Activated CD4-positive, alpha-beta memory T cell treated with anti-CD3 and anti-CD28 coated beads for 36 hours (primary cell): ENCODE measurements at regions not wholly inside any gene's neighbourhood (a gene's known extent, or its start where the extent isn't known, plus 50 kb on each side); places are given as distances from the start of the nearest gene placed in this dataset.

Source experiments
- CTCF ChIA-PET: fragments of 350-600 bp; sonication (Branson Sonifier 250); formaldehyde crosslinking; loops from one replicate; lab custom pipeline; 2021; ENCODE audit warnings: antibody characterized with exemption, inconsistent platforms; lab: Charles Lee
- POLR2A ChIA-PET: fragments of 350-600 bp; sonication (Branson Sonifier 250); formaldehyde crosslinking; loops from one replicate; lab custom pipeline; 2021; ENCODE audit warnings: antibody characterized with exemption; lab: Charles Lee
- DNase-seq: peaks from one replicate; pipeline ENCODE4 v3.0.0-alpha.2; 2020
- H3K27ac Mint-ChIP-seq: one replicate; pipeline ENCODE4 v1.8.0; 2021; ENCODE audit warnings: mixed read lengths
- H3K27me3 Mint-ChIP-seq: one replicate; pipeline ENCODE4 v1.8.0; 2021; ENCODE audit warnings: mixed read lengths
- H3K36me3 Mint-ChIP-seq: one replicate; pipeline ENCODE4 v1.8.0; 2021; ENCODE audit warnings: mixed read lengths
- H3K4me1 Mint-ChIP-seq: one replicate; pipeline ENCODE4 v1.8.0; 2021; ENCODE audit warnings: low read depth, mixed read lengths
- H3K4me3 Mint-ChIP-seq: one replicate; pipeline ENCODE4 v1.8.0; 2021; ENCODE audit warnings: mild to moderate bottlenecking, mixed read lengths
- H3K9me3 Mint-ChIP-seq: one replicate; pipeline ENCODE4 v1.8.0; 2021; ENCODE audit warnings: mixed read lengths
- intact Hi-C: fragments of 100-400 bp; cut with micrococcal nuclease; formaldehyde crosslinking; loops from one replicate; pipeline ENCODE4 v1.15.1; 2023

DNA sequence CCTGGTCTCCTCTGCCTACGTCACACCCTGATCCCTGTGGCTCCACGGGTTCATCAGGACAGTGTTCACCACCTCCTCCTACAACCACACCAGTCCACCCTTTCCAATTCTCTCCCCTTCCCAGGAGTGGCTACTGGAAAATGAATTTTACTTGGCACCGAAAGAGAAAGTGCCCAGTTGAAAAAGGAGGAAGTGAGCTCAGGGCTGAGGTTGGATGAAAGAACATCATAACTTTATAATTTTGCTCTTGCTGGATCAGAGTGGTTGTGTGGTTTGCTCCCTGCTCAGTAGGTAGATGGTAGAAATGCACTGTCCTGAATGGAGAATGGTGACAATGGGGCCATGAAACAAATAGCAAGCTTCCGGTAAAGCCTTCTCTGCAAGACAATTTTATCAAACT is 140.3 kb upstream of the DDX18 start:
- intact Hi-C loops: no loop called here
- H3K36me3 Mint-ChIP-seq: no peaks in the 10 kb centered on the region
- no peaks in the 10 kb centered on the region for H3K9me3 Mint-ChIP-seq
- no peak for DNase-seq
- ChIA-PET POLR2A (no interaction called here), CTCF (no interaction called here)
- H3K4me1 Mint-ChIP-seq: no peaks in the 10 kb centered on the region
- no peak overlapping the region for H3K27ac Mint-ChIP-seq
- H3K4me3 Mint-ChIP-seq: no peak overlapping the region
- H3K27me3 Mint-ChIP-seq: peaks cover 1% of the 10 kb centered on the region

DNA sequence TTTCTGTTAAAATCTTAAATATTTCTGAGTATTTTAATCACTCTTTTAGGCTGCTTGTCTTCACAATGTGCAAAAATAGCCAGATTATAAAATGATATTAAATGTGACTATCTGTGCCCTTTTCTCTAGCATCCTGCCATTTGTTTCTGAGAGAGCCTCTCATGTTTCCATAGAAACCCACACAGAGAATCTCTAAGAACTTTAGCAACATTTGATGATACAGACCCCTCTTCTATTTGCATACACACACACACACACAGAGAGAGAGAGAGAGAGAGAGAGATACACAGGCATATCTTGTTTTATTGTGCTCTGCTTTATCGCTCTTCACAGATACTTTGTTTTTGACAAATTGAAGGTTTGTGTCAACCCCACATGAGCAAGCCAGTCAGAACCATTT is 134.5 kb upstream of the DDX18 start:
- H3K36me3 Mint-ChIP-seq: no peaks in the 10 kb centered on the region
- no peak overlapping the region for H3K4me3 Mint-ChIP-seq
- H3K27me3 Mint-ChIP-seq: peaks cover 1% of the 10 kb centered on the region
- H3K4me1 Mint-ChIP-seq: no peaks in the 10 kb centered on the region
- intact Hi-C loops: no loop called here
- ChIA-PET POLR2A (no interaction called here), CTCF (no interaction called here)
- no peak for DNase-seq
- no peak overlapping the region for H3K27ac Mint-ChIP-seq
- no peaks in the 10 kb centered on the region for H3K9me3 Mint-ChIP-seq

DNA sequence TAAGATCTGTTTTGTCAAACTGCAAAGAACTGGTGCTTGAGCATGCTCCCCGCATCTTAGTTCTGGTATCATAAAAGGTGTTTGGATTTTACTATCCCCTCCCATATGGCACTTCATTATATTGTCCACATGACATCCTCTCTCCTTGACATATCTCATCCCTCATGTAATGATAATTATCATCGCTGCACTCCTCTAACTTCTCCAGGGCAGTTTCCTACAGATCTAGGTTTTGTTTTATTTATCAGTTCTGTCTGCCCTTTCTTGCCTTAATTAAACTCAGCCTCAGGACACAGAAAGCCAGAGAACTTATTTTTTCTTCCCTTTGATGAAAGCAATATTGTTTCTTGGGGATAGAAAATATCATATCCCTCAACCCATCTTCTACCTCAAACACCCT is 129.6 kb upstream of the DDX18 start:
- POLR2A ChIA-PET: no interaction called here
- intact Hi-C loops: no loop called here
- CTCF ChIA-PET: no interaction called here
- Mint-ChIP-seq H3K27ac (no peak overlapping the region), H3K4me1 (no peaks in the 10 kb centered on the region), H3K27me3 (no peaks in the 10 kb centered on the region), H3K36me3 (no peaks in the 10 kb centered on the region), H3K9me3 (no peaks in the 10 kb centered on the region), H3K4me3 (no peak overlapping the region)
- no peak for DNase-seq

DNA sequence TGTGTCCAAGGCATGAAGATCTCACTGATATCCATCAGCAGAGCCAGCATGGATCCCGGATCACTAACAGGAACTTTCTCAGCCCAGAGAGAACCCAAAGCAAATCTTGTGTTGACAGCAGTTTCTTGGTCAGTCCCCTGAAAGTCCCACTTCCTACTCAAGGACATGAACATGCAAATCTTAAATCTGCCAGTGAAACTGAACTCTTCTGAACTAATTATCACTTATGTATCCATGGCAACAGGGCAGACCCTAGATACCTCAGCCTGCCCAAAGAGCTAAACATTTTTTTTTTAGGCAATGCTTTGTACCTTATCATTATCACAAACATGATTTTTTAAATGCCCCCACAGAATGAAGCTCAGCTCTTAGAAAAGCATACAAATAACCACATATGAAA is 127.8 kb upstream of the DDX18 start:
- Mint-ChIP-seq H3K27ac (no peak overlapping the region), H3K27me3 (no peaks in the 10 kb centered on the region), H3K36me3 (no peaks in the 10 kb centered on the region)

DNA sequence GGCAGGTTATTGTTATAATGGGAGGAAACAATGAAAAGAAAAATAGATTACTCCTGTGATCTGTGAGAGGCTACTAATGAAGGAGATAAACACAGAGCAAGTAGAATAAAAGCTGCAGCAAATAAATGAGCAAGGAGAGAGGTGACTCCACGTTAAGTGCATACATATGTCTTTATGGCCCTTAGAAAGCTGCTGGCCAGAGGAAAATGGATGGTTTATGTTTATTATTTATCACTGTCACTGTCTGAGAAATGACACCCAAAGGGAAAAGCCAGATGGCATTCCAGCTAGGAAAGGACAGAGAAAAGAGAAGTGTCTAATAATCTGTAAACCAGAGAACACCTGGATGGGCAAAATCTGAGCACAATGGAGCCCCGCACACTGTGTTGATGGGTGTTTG is 122.9 kb upstream of the DDX18 start:
- Mint-ChIP-seq H3K27ac (no peak overlapping the region), H3K9me3 (no peaks in the 10 kb centered on the region)
- CTCF ChIA-PET: no interaction called here

More for the DNA sequence above, 127.8 kb upstream of the DDX18 start:
- DNase-seq: no peak
- POLR2A ChIA-PET: no interaction called here
- CTCF ChIA-PET: no interaction called here
- intact Hi-C loops: no loop called here
- Mint-ChIP-seq H3K4me3 (no peak overlapping the region), H3K9me3 (no peaks in the 10 kb centered on the region), H3K4me1 (no peaks in the 10 kb centered on the region)

DNA sequence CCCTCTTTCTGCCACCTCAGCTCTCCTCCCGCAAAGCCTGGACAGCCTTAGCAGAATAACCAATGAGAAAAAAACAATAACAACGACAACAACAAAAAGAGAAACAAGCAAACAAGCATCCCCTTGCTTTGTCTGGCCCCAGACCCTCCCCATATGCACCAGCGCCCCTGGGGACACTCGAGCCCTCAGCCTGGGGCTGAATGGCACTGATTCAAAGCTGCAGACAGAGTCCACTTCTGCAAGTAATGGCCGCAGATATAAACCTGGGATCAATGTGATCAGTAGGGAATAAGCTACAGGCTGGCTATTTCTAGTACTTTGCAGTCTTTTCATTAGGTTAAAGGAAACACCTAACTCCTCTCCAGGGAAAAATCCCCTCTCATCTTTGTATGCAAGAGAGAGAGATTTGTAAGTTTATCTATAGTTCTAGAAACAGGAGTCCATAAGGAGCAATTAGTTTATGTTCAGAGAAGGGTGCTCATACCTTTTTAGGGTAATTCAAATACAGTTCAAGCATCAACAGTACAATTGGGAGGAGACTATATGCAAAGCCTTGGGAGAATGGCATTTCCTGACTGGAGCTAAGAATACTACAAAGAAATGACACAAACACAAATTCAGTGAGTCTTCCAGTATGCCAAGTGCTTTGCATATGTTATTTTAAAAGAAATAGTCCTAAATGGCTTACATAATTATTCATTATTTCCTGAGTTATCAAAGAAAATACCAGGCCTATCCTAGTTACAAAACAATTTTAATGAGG is 122.3 kb upstream of the DDX18 start:
- no peaks in the 10 kb centered on the region for H3K27me3 Mint-ChIP-seq
- no peak overlapping the region for H3K4me3 Mint-ChIP-seq
- no peak for DNase-seq
- H3K27ac Mint-ChIP-seq: no peak overlapping the region
- H3K9me3 Mint-ChIP-seq: no peaks in the 10 kb centered on the region
- intact Hi-C loops: no loop called here
- H3K36me3 Mint-ChIP-seq: no peaks in the 10 kb centered on the region
- POLR2A ChIA-PET: no interaction called here
- no peaks in the 10 kb centered on the region for H3K4me1 Mint-ChIP-seq
- CTCF ChIA-PET: no interaction called here

More for the DNA sequence above, 122.9 kb upstream of the DDX18 start:
- Mint-ChIP-seq H3K4me3 (no peak overlapping the region), H3K4me1 (no peaks in the 10 kb centered on the region), H3K27me3 (no peaks in the 10 kb centered on the region), H3K36me3 (no peaks in the 10 kb centered on the region)
- no peak for DNase-seq
- POLR2A ChIA-PET: no interaction called here
- intact Hi-C loops: no loop called here

DNA sequence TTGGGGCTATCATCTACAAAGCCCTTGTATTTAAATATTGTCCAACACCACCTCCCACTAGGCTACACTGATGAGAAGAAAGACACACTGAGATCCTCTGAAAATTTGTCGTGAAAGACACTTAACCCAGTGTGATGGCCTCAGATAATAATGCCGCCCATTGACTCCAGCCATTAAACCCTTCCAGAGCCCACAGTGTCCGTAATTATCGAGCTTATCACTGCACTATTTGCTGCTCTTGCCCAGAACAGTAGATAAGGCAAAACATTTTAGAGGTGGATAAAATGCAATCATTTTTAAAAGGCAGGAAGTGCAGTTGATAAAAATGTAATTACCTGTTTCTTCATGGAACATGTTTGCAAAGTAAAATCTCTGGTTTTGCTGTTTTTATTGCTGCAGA is 121.3 kb upstream of the DDX18 start:
- POLR2A ChIA-PET: no interaction called here

DNA sequence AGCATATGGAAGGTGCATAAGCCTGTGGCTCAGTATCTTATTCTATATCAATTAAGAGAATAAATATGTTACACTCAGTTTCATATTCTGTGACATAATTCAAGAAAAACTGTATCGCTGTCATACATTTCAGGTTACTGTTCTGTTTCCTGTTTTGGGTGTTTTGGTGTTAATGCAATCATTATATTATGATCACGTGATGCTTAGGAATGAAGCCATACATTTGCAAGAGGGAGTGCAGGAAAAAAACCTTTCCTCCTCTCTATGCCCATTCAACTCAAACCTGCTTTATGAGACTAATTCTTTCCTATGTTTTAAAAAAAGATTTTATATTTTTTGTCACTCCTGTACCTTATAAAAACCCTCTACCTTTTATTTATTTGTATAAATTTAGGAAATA is 120.8 kb upstream of the DDX18 start:
- no peaks in the 10 kb centered on the region for H3K36me3 Mint-ChIP-seq
- H3K4me3 Mint-ChIP-seq: no peak overlapping the region
- intact Hi-C loops: no loop called here
- H3K27me3 Mint-ChIP-seq: no peaks in the 10 kb centered on the region
- no peaks in the 10 kb centered on the region for H3K4me1 Mint-ChIP-seq
- H3K9me3 Mint-ChIP-seq: no peaks in the 10 kb centered on the region
- ChIA-PET CTCF (no interaction called here), POLR2A (no interaction called here)
- no peak overlapping the region for H3K27ac Mint-ChIP-seq
- no peak for DNase-seq

More for the DNA sequence above, 121.3 kb upstream of the DDX18 start:
- Mint-ChIP-seq H3K36me3 (no peaks in the 10 kb centered on the region), H3K4me3 (no peak overlapping the region), H3K9me3 (no peaks in the 10 kb centered on the region), H3K27me3 (no peaks in the 10 kb centered on the region), H3K27ac (no peak overlapping the region), H3K4me1 (no peaks in the 10 kb centered on the region)
- CTCF ChIA-PET: no interaction called here
- intact Hi-C loops: no loop called here
- no peak for DNase-seq

DNA sequence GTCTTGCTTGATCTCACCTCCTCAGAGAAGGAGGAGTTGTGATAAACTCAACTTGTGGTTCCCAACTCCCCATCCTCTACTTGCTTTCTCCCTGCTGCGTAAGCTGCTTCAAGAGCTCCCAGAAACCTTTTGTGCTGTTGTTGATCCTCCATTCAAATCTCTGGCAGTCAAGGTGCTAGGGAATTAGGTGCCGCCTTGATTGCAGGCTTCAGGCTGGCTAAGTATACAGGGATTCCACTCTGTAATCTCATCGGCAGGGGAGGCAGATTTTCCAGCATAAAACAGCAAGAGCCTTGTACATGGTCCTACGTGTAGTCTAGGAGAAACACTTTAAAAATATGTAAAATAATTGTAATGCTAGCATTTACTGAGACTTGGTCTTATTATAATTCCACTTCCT is 116.2 kb upstream of the DDX18 start:
- H3K9me3 Mint-ChIP-seq: no peaks in the 10 kb centered on the region
- POLR2A ChIA-PET: no interaction called here
- H3K4me1 Mint-ChIP-seq: no peaks in the 10 kb centered on the region
- CTCF ChIA-PET: no interaction called here
- intact Hi-C loops: no loop called here
- no peaks in the 10 kb centered on the region for H3K27me3 Mint-ChIP-seq
- DNase-seq: no peak
- no peak overlapping the region for H3K27ac Mint-ChIP-seq
- no peaks in the 10 kb centered on the region for H3K36me3 Mint-ChIP-seq
- no peak overlapping the region for H3K4me3 Mint-ChIP-seq

DNA sequence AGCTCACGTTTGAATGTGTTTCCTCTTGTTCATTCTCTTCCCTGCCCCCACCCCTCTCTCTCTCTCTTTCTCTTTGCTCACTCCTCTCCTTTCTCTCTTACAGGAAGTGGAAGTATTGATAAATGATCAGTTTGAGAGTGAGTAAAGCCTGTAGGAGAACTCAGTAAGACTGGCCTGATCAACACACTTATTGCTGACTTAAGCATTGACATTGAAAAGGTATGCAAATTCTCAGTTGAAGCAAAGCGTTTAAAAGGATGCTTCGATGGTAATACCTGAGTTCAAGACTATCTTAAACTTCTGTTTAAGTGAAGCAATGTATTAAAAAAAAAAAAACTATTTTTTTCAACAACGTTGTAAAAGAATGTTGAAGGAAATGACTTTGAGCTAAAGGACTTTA is 115.7 kb upstream of the DDX18 start:
- Mint-ChIP-seq H3K4me3 (no peak overlapping the region), H3K4me1 (no peaks in the 10 kb centered on the region), H3K36me3 (no peaks in the 10 kb centered on the region), H3K9me3 (no peaks in the 10 kb centered on the region), H3K27me3 (no peaks in the 10 kb centered on the region), H3K27ac (no peak overlapping the region)
- DNase-seq: no peak
- CTCF ChIA-PET: no interaction called here
- POLR2A ChIA-PET: no interaction called here
- intact Hi-C loops: no loop called here

DNA sequence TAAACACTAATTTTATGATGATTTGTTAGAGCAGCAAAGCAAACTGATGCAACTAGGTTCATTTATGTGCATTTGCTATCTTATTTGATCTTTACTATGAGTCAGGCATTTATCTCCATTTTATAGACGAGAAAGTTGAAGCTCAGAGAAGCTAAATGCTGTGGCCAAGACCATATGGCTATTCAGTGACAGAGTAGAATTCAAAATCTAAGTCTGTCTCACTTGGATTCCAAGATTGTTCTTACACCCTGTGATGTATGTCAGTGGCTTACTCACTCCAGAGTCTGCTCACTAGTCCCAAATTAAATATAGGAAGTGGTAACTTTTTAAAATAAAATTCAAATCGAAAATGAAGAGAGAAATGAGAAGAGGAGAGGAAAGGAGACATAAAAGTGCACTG is 114.0 kb upstream of the DDX18 start:
- no peak overlapping the region for H3K27ac Mint-ChIP-seq
- CTCF ChIA-PET: no interaction called here

DNA sequence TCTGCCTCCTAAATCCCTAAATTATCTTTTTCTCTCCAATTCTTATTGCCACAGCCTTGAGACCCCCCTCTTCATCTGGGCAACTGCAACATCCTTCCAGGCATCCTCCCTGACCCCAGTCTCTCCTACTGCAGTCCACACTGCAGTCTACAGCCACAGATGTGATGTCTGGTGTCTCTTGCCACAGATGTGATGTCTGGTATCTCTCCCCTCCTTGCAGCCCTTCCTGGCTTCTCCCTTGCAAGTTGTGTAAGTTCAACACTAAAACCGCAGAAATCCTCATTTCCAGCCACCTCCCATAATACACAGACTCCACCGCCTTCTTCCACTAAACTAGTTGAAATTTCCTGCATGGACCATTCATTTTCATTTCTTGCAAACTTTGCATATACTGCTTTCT is 113.1 kb upstream of the DDX18 start:
- no peak for DNase-seq
- no peaks in the 10 kb centered on the region for H3K36me3 Mint-ChIP-seq
- H3K27ac Mint-ChIP-seq: no peak overlapping the region
- intact Hi-C loops: no loop called here
- no peaks in the 10 kb centered on the region for H3K9me3 Mint-ChIP-seq
- CTCF ChIA-PET: no interaction called here
- POLR2A ChIA-PET: no interaction called here
- H3K4me1 Mint-ChIP-seq: no peaks in the 10 kb centered on the region
- H3K4me3 Mint-ChIP-seq: no peak overlapping the region
- H3K27me3 Mint-ChIP-seq: peaks cover 5% of the 10 kb centered on the region

More for the DNA sequence above, 114.0 kb upstream of the DDX18 start:
- no peak overlapping the region for H3K4me3 Mint-ChIP-seq
- intact Hi-C loops: no loop called here
- DNase-seq: no peak
- H3K4me1 Mint-ChIP-seq: no peaks in the 10 kb centered on the region
- no peaks in the 10 kb centered on the region for H3K9me3 Mint-ChIP-seq
- no peaks in the 10 kb centered on the region for H3K36me3 Mint-ChIP-seq
- POLR2A ChIA-PET: no interaction called here
- H3K27me3 Mint-ChIP-seq: peaks cover 2% of the 10 kb centered on the region

DNA sequence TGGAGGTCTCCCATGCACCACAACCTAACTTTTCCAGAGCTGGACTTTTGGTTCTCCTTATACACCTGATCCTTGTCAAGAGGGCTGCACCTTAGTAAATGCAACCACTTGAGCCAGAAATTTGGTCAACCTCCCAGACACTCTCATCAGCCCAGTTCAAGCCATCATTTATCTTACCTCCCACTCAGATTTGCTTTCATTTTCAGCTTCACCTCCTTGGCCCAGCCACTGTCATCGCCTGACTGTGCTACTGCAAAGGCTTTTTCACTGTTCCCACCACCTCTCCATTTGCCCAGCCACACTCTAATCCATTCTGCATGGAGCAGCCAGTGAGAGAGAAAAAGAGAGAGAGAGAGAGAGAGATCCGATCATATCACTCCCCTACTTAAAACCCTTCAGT is 112.4 kb upstream of the DDX18 start:
- intact Hi-C loops: no loop called here
- Mint-ChIP-seq H3K9me3 (no peaks in the 10 kb centered on the region), H3K4me3 (no peak overlapping the region), H3K27me3 (peaks cover 6% of the 10 kb centered on the region), H3K27ac (no peak overlapping the region), H3K4me1 (no peaks in the 10 kb centered on the region), H3K36me3 (no peaks in the 10 kb centered on the region)
- POLR2A ChIA-PET: interaction anchor here (0.6 kb wide), 1 partner anchor 13 kb away, joined by 3 read pairs; no protein-coding TSS in a partner anchor
- no peak for DNase-seq
- CTCF ChIA-PET: no interaction called here
